ENCODE measurements at regions not wholly inside any gene's neighbourhood (a gene's known extent, or its start where the extent isn't known, plus 50 kb on each side); places are given as distances from the start of the nearest gene placed in this dataset.

DNA sequence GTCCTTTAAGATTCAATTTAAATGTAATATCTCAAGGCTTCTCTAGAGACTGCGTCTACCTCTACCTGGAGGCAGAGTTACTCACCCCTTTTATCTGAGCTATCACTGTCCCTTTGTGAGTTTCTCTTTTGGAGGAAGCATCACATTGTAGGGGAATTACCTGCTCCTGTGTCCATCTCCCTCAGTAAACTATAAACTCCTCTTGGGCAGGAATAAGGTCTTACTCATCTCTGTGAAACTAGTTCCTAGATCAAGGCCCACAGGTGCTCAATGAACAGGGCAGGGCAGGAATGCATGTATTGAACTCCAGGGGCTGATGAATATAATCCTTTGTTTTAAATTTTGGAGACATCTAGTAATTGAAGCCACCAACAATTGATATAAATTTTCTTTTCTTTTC, 139.8 kb upstream of the ERCC6L2 start:
- intact Hi-C loops (cut with DNase I; ENCODE audit: low total_unique reads): no loop called here
- no peak for DNase-seq
- Histone ChIP-seq H3K27ac (no peak overlapping the region), H3K36me3 (ENCODE audit: low read depth, missing control alignments) (no peaks in the 10 kb centered on the region), H3K27me3 (no peaks in the 10 kb centered on the region), H3K4me3 (no peak overlapping the region), H3K9me3 (no peaks in the 10 kb centered on the region), H3K4me1 (peaks cover 31% of the 10 kb centered on the region)
- 88 to 90% methylated on average over 1 of the region's 1 CpG for WGBS, 2 donors
- TF ChIP-seq, protein P1, sequence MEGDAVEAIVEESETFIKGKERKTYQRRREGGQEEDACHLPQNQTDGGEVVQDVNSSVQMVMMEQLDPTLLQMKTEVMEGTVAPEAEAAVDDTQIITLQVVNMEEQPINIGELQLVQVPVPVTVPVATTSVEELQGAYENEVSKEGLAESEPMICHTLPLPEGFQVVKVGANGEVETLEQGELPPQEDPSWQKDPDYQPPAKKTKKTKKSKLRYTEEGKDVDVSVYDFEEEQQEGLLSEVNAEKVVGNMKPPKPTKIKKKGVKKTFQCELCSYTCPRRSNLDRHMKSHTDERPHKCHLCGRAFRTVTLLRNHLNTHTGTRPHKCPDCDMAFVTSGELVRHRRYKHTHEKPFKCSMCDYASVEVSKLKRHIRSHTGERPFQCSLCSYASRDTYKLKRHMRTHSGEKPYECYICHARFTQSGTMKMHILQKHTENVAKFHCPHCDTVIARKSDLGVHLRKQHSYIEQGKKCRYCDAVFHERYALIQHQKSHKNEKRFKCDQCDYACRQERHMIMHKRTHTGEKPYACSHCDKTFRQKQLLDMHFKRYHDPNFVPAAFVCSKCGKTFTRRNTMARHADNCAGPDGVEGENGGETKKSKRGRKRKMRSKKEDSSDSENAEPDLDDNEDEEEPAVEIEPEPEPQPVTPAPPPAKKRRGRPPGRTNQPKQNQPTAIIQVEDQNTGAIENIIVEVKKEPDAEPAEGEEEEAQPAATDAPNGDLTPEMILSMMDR (IDR thresholded peaks at IDR 0.05): no peak
- no peak for TF ChIP-seq POLR2A (IDR thresholded peaks at IDR 0.05)

DNA sequence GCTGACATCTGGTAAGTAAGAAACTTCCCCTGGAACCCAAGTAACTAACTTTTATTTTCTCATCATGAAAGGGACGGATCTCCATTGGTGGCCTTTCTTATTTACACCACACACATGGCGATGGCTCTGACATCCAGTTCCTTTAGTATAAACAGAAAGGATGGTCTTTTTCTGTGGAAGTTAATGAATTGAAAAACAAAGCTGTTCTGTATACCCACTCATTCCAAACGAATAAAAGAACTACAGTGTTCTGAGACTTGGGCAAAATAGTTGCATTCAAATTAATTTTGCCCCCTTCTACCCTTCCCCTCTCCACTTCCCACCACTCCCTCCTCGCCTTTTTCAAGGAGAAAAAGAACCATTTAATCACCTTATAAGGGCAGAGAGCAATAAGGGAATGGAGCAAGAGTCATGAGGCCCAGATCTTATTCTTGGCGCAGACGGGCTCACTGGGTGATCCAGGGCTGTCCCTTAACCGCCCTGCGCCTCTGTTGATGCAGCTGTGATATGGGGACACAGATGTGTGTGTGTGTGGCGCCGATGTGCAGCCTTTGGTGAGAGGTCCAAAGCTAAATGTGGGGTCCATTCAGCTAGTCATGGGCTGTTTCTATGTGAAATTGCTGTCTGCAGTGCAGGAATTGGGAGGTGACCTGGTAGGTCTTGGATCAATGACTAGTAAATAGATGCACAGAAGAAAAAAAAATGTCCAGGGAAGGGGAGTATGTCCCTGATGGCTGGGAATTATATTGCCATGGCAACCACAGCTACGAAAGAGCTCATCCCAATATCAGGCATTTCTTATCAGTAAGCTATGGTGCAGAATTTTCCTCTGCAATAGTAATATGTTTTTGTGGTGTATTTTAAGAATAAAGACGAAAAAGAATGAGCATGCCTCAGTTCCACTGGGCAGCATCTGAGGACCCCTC, 141.5 kb upstream of the ERCC6L2 start:
- peaks cover 31% of the 10 kb centered on the region for H3K4me1 ChIP-seq
- 60 to 66% methylated on average over 12 of the region's 12 CpGs for WGBS, 2 donors
- no peaks in the 10 kb centered on the region for H3K36me3 ChIP-seq (ENCODE audit: low read depth, missing control alignments)
- DNase-seq: no peak
- H3K27ac ChIP-seq: peak overlapping the region in 1 of 2 donors; percentile 18
- no peaks in the 10 kb centered on the region for H3K27me3 ChIP-seq
- intact Hi-C loops (cut with DNase I; ENCODE audit: low total_unique reads): no loop called here
- TF ChIP-seq POLR2A (IDR thresholded peaks at IDR 0.05): no peak
- TF ChIP-seq, protein P1 (IDR thresholded peaks at IDR 0.05): no peak
- no peaks in the 10 kb centered on the region for H3K9me3 ChIP-seq
- H3K4me3 ChIP-seq: no peak overlapping the region

DNA sequence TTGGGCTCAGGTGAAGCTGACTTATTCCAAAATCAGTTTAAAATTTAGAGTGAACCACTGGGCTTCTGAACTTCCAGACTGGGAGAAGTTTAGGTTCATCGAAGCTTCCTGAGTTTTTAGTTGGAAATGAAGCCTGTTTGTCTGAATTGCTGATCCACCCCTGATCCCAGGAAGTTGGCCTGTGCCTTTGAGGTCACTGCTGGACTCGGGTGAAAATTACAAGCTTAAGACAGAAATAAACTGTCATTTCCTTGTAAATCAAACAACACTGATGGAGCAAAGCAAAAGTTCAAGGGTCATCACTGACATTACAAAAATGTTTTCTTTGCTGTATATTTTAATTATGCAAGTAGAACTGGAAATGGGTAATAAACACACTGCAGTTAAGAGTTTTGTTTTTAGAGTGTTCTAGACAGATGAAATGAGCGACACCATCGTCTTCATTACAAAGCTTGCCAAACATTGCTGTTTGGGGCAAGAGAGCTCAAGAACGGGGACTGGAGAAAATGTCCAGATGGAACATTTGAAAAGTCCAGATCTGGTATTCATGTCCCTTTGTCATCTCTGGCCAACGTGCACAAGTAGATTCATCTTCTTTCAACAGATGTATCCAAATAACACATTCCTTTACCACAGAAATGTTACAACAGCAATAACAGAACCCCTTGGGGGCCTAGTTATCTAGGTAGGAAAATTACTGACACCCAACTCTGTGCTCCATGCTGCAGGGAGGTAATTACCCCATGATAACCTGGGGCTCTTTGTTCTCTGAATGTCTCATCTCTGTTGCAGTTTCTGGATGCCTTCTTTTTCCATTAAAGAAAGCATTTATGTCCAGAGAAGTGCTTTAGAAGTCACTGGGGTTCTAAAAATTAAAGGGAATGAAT, 142.4 kb upstream of the ERCC6L2 start:
- Histone ChIP-seq H3K4me1 (peaks cover 31% of the 10 kb centered on the region), H3K27ac (peak overlapping the region in 1 of 2 donors; percentile 18), H3K4me3 (no peak overlapping the region), H3K27me3 (no peaks in the 10 kb centered on the region), H3K9me3 (no peaks in the 10 kb centered on the region), H3K36me3 (ENCODE audit: low read depth, missing control alignments) (no peaks in the 10 kb centered on the region)
- intact Hi-C loops (cut with DNase I; ENCODE audit: low total_unique reads): no loop called here
- no peak for TF ChIP-seq POLR2A (IDR thresholded peaks at IDR 0.05)
- TF ChIP-seq, protein P1 (IDR thresholded peaks at IDR 0.05): no peak
- WGBS, 2 donors: 39 to 44% methylated on average over 6 of the region's 6 CpGs
- DNase-seq: no peak

DNA sequence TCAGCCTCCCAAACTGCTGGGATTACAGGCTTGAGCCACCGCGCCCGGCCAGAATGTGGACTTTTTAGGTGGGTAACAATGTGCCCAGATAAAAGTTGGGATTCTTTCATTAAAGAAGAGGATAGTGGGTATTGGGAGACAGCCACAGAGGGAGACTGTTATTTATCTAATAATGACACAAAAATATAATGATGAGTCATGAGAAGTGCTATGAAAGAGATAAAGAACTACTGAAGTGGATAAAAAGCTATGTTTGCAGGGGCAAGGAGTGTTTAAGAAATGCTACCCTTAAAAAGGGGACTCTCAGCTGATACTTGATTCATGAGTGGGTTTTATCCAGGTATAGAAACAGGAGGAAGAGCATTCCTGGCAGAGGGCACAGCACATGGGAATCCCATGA, 143.6 kb upstream of the ERCC6L2 start:
- WGBS, 2 donors: 73 to 93% methylated on average over 3 of the region's 3 CpGs
- H3K9me3 ChIP-seq: no peaks in the 10 kb centered on the region
- H3K4me3 ChIP-seq: no peak overlapping the region
- peaks cover 31% of the 10 kb centered on the region for H3K4me1 ChIP-seq
- no peak overlapping the region for H3K27ac ChIP-seq
- DNase-seq: no peak
- H3K27me3 ChIP-seq: no peaks in the 10 kb centered on the region
- no peaks in the 10 kb centered on the region for H3K36me3 ChIP-seq (ENCODE audit: low read depth, missing control alignments)
- intact Hi-C loops (cut with DNase I; ENCODE audit: low total_unique reads): no loop called here
- TF ChIP-seq, protein P1 (IDR thresholded peaks at IDR 0.05): no peak
- no peak for TF ChIP-seq POLR2A (IDR thresholded peaks at IDR 0.05)

Data from testis (tissue), 2 donors.